ENCODE measurements at regions not wholly inside any gene's neighbourhood (a gene's known extent, or its start where the extent isn't known, plus 50 kb on each side); places are given as distances from the start of the nearest gene placed in this dataset.

GRCh38 chr4:57554556-57555092 lies 444.4 kb upstream of the IGFBP7 start:
- WGBS (ENCODE audit: low lambda C conversion rate), result 60% methylated on average over 5 of the region's 5 CpGs
- no peak overlapping the region for H3K27ac ChIP-seq (ENCODE audit: low read depth in 2 of 2, low read length in 1 of 2)
- no peak overlapping the region for H3K4me3 ChIP-seq (ENCODE audit: low read depth in 2 of 2, low read length in 1 of 2)
- ChIA-PET POLR2A (no interaction called here), CTCF (interaction anchor here (0.7 to 1.2 kb wide), 3 partner anchors 8 to 112 kb away, joined by 3 to 4 read pairs (median 3); no protein-coding TSS in a partner anchor)
- no peak overlapping the region for H3K9ac ChIP-seq
- no peak overlapping the region for H2AFZ ChIP-seq (ENCODE audit: low read depth)
- TF ChIP-seq IRF3 (IDR thresholded peaks at IDR 0.05; ENCODE audit: low read depth, low read length) (no peak), GATA2 (CRISPR knock-in tag; IDR thresholded peaks at IDR 0.05) (no peak), RAD21 (IDR thresholded peaks at IDR 0.05; ENCODE audit: low read length) (0 out of 2 replicates have a peak, but pooled peaks have one; percentile 29)
- no peak overlapping the region for H3K4me2 ChIP-seq
- H3K4me1 ChIP-seq (ENCODE audit: control insufficient read depth in 1 of 2, insufficient read depth in 2 of 2, low read depth in 1 of 2, low read length in 1 of 2), result no peaks in the 10 kb centered on the region; a peak in 1 of 4 replicates
- no peaks in the 10 kb centered on the region for H3K27me3 ChIP-seq (ENCODE audit: insufficient read depth)
- no peaks in the 10 kb centered on the region for H3F3A ChIP-seq (replicated peaks; ENCODE audit: insufficient read depth)
- H3K9me2 ChIP-seq, result no peaks in the 10 kb centered on the region
- no peaks in the 10 kb centered on the region for H4K20me1 ChIP-seq (ENCODE audit: insufficient read depth)
- H3K9me3 ChIP-seq, result no peaks in the 10 kb centered on the region
- H3K79me2 ChIP-seq (ENCODE audit: insufficient read depth), result no peaks in the 10 kb centered on the region
- no peak for DNase-seq
- no peaks in the 10 kb centered on the region for H3K36me3 ChIP-seq (replicated peaks in 1 of 2; ENCODE audit: control insufficient read depth in 1 of 2, insufficient read depth in 2 of 2, low read length in 1 of 2)

GRCh38 chr4:57553728-57554127 lies 443.5 kb upstream of the IGFBP7 start:
- no peaks in the 10 kb centered on the region for H3K27me3 ChIP-seq (ENCODE audit: insufficient read depth)
- no peak overlapping the region for H3K4me2 ChIP-seq
- CTCF ChIA-PET, result interaction anchor here (0.6 to 1.2 kb wide), 2 partner anchors 111 to 687 kb away, joined by 3 to 4 read pairs; no protein-coding TSS in a partner anchor
- H3K9me2 ChIP-seq, result no peaks in the 10 kb centered on the region
- H3K4me1 ChIP-seq (ENCODE audit: control insufficient read depth in 1 of 2, insufficient read depth in 2 of 2, low read depth in 1 of 2, low read length in 1 of 2), result no peaks in the 10 kb centered on the region; a peak in 1 of 4 replicates
- H2AFZ ChIP-seq (ENCODE audit: low read depth), result no peak overlapping the region
- POLR2A ChIA-PET, result no interaction called here
- WGBS (ENCODE audit: low lambda C conversion rate), result 24% methylated on average over 3 of the region's 3 CpGs
- no peaks in the 10 kb centered on the region for H3K36me3 ChIP-seq (replicated peaks in 1 of 2; ENCODE audit: control insufficient read depth in 1 of 2, insufficient read depth in 2 of 2, low read length in 1 of 2)
- H3K9ac ChIP-seq, result no peak overlapping the region
- H3K27ac ChIP-seq (ENCODE audit: low read depth in 2 of 2, low read length in 1 of 2), result no peak overlapping the region
- H3K9me3 ChIP-seq, result no peaks in the 10 kb centered on the region
- H3F3A ChIP-seq (replicated peaks; ENCODE audit: insufficient read depth), result no peaks in the 10 kb centered on the region
- no peak overlapping the region for H3K4me3 ChIP-seq (ENCODE audit: low read depth in 2 of 2, low read length in 1 of 2)
- no peaks in the 10 kb centered on the region for H4K20me1 ChIP-seq (ENCODE audit: insufficient read depth)
- no peaks in the 10 kb centered on the region for H3K79me2 ChIP-seq (ENCODE audit: insufficient read depth)
- DNase-seq, result no peak
- TF ChIP-seq RAD21 (IDR thresholded peaks at IDR 0.05; ENCODE audit: low read length) (peak; percentile 56), GABPA (IDR thresholded peaks at IDR 0.05; ENCODE audit: low read depth) (no peak)

- Histone ChIP-seq H4K20me1 (ENCODE audit: insufficient read depth) (no peaks in the 10 kb centered on the region), H3K4me3 (ENCODE audit: low read depth in 2 of 2, low read length in 1 of 2) (no peak overlapping the region), H3K9me2 (no peaks in the 10 kb centered on the region), H3K36me3 (replicated peaks in 1 of 2; ENCODE audit: control insufficient read depth in 1 of 2, insufficient read depth in 2 of 2, low read length in 1 of 2) (no peaks in the 10 kb centered on the region), H3K4me1 (ENCODE audit: control insufficient read depth in 1 of 2, insufficient read depth in 2 of 2, low read depth in 1 of 2, low read length in 1 of 2) (no peaks in the 10 kb centered on the region; a peak in 1 of 4 replicates), H3K27ac (ENCODE audit: low read depth in 2 of 2, low read length in 1 of 2) (no peak overlapping the region), H2AFZ (ENCODE audit: low read depth) (no peak overlapping the region), H3K27me3 (ENCODE audit: insufficient read depth) (no peaks in the 10 kb centered on the region), H3K4me2 (no peak overlapping the region), H3K79me2 (ENCODE audit: insufficient read depth) (no peaks in the 10 kb centered on the region), H3F3A (replicated peaks; ENCODE audit: insufficient read depth) (no peaks in the 10 kb centered on the region), H3K9ac (no peak overlapping the region), H3K9me3 (no peaks in the 10 kb centered on the region)
- no peak for DNase-seq
- CTCF ChIA-PET, result no interaction called here
- WGBS (ENCODE audit: low lambda C conversion rate), result 27% methylated on average over 3 of the region's 3 CpGs
- POLR2A ChIA-PET, result no interaction called here
- TF ChIP-seq ZBTB33 (IDR thresholded peaks at IDR 0.05; ENCODE audit: borderline replicate concordance, low read depth), result no peak
- TF ChIP-seq JUND (IDR thresholded peaks at IDR 0.05), result no peak
- no peak for TF ChIP-seq RFX5 (IDR thresholded peaks at IDR 0.05; ENCODE audit: low read length)
- TF ChIP-seq GABPA (IDR thresholded peaks at IDR 0.05; ENCODE audit: low read depth), result no peak
- TF ChIP-seq SMC3 (IDR thresholded peaks at IDR 0.05; ENCODE audit: low read depth, low read length), result no peak
- no peak for TF ChIP-seq CHD2 (IDR thresholded peaks at IDR 0.05; ENCODE audit: low read length, partially characterized antibody)
- no peak for TF ChIP-seq NRF1 (IDR thresholded peaks at IDR 0.05; ENCODE audit: low read depth, low read length)
- TF ChIP-seq RXRA (IDR thresholded peaks at IDR 0.05; ENCODE audit: borderline replicate concordance, low read depth), result no peak
- TF ChIP-seq NFIC (IDR thresholded peaks at IDR 0.05; ENCODE audit: borderline replicate concordance), result no peak
- TF ChIP-seq REST (IDR thresholded peaks at IDR 0.05; ENCODE audit: low read depth, low read length), result no peak
- TF ChIP-seq USF2 (IDR thresholded peaks at IDR 0.05; ENCODE audit: borderline replicate concordance, low read depth, low read length), result no peak
Measured at GRCh38 chr4:57550198-57550597, 440.0 kb upstream of the IGFBP7 start.

All from SK-N-SH (cell line).